ENCODE measurements at regions not wholly inside any gene's neighbourhood (a gene's known extent, or its start where the extent isn't known, plus 50 kb on each side); places are given as distances from the start of the nearest gene placed in this dataset.

DNA sequence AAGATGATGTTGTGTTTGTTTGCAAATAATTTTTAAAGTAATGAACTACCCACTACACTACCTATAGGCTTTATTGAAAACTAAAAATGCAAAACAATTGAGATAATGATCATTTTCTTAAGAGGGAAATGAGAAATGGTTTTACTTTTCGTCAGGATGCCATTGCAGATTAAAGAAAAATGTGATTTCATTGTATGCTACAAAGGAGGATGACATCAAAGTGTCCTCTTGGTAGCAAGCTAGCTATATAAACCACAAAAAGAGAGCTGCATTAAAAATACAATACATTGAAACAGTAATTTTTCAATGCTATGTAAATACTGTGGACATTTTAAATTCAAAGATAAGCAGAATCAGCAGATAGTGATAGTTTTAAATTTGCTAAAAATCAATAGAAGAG lies 87.5 kb upstream of the DPYD start:
- Histone ChIP-seq H3K9ac (no peak overlapping the region), H4K20me1 (ENCODE audit: insufficient read depth) (no peaks in the 10 kb centered on the region), H3K79me2 (ENCODE audit: insufficient read depth, low read depth) (no peaks in the 10 kb centered on the region), H3K27ac (no peak overlapping the region), H2AFZ (ENCODE audit: low read depth) (no peak overlapping the region), H3K4me2 (no peak overlapping the region), H3K4me1 (ENCODE audit: low read depth, poor library complexity, severe bottlenecking) (peaks cover 7% of the 10 kb centered on the region), H3K27me3 (ENCODE audit: insufficient read depth, low read depth) (no peaks in the 10 kb centered on the region), H3K4me3 (IDR thresholded peaks at IDR 0.05; ENCODE audit: insufficient read depth, low read depth, low read length) (peak overlapping the region; percentile 9), H3K36me3 (ENCODE audit: insufficient read depth) (no peaks in the 10 kb centered on the region)
- TF ChIP-seq CTCF (conservative IDR thresholded peaks at IDR 0.05; ENCODE audit: low read depth, low read length), result no peak

- H3K36me3 ChIP-seq (ENCODE audit: insufficient read depth), result no peaks in the 10 kb centered on the region
- no peak overlapping the region for H2AFZ ChIP-seq (ENCODE audit: low read depth)
- no peaks in the 10 kb centered on the region for H3K27me3 ChIP-seq (ENCODE audit: insufficient read depth, low read depth)
- no peaks in the 10 kb centered on the region for H3K79me2 ChIP-seq (ENCODE audit: insufficient read depth, low read depth)
- no peak overlapping the region for H3K27ac ChIP-seq
- H4K20me1 ChIP-seq (ENCODE audit: insufficient read depth), result no peaks in the 10 kb centered on the region
- TF ChIP-seq CTCF (conservative IDR thresholded peaks at IDR 0.05; ENCODE audit: low read depth, low read length), result no peak
- H3K4me1 ChIP-seq (ENCODE audit: low read depth, poor library complexity, severe bottlenecking), result peaks cover 7% of the 10 kb centered on the region
- H3K4me2 ChIP-seq, result no peak overlapping the region
- H3K4me3 ChIP-seq (IDR thresholded peaks at IDR 0.05; ENCODE audit: insufficient read depth, low read depth, low read length), result no peak overlapping the region
- H3K9ac ChIP-seq, result no peak overlapping the region
Observed at GRCh38 chr1:98005326-98006010, 84.6 kb upstream of the DPYD start.

DNA sequence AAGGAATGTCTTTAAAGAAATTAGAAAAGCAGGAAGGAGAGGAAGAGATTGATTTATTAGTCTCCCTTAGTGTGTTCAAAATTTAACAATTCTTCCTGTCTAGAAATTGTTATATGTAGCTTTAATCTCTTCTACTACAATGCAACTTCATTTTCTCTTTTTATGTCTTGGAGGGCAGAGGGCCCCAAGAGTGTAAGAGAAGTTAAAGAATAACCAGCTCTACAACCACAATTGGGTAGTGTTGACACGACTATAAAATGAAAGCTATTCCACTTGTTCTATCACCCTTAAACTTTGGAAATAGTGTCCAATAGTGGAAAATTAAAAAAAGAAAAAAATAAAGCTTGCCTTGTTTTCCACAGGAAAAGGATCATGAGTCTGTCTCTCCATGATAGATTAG lies 82.6 kb upstream of the DPYD start:
- no peaks in the 10 kb centered on the region for H3K36me3 ChIP-seq (ENCODE audit: insufficient read depth)
- H3K27me3 ChIP-seq (ENCODE audit: insufficient read depth, low read depth), result no peaks in the 10 kb centered on the region
- H2AFZ ChIP-seq (ENCODE audit: low read depth), result no peak overlapping the region
- no peaks in the 10 kb centered on the region for H3K4me1 ChIP-seq (ENCODE audit: low read depth, poor library complexity, severe bottlenecking)
- H3K9ac ChIP-seq, result no peak overlapping the region
- H4K20me1 ChIP-seq (ENCODE audit: insufficient read depth), result no peaks in the 10 kb centered on the region
- no peak for TF ChIP-seq CTCF (conservative IDR thresholded peaks at IDR 0.05; ENCODE audit: low read depth, low read length)
- no peaks in the 10 kb centered on the region for H3K79me2 ChIP-seq (ENCODE audit: insufficient read depth, low read depth)
- no peak overlapping the region for H3K4me2 ChIP-seq
- no peak overlapping the region for H3K27ac ChIP-seq
- H3K4me3 ChIP-seq (IDR thresholded peaks at IDR 0.05; ENCODE audit: insufficient read depth, low read depth, low read length), result no peak overlapping the region

GRCh38 chr1:98002288-98002687 lies 81.5 kb upstream of the DPYD start:
- H2AFZ ChIP-seq (ENCODE audit: low read depth), result no peak overlapping the region
- no peaks in the 10 kb centered on the region for H3K27me3 ChIP-seq (ENCODE audit: insufficient read depth, low read depth)
- TF ChIP-seq CTCF (conservative IDR thresholded peaks at IDR 0.05; ENCODE audit: low read depth, low read length), result no peak
- no peaks in the 10 kb centered on the region for H3K4me1 ChIP-seq (ENCODE audit: low read depth, poor library complexity, severe bottlenecking)
- no peak overlapping the region for H3K4me3 ChIP-seq (IDR thresholded peaks at IDR 0.05; ENCODE audit: insufficient read depth, low read depth, low read length)
- no peaks in the 10 kb centered on the region for H3K36me3 ChIP-seq (ENCODE audit: insufficient read depth)
- no peak overlapping the region for H3K4me2 ChIP-seq
- no peak overlapping the region for H3K27ac ChIP-seq
- H3K79me2 ChIP-seq (ENCODE audit: insufficient read depth, low read depth), result no peaks in the 10 kb centered on the region
- no peaks in the 10 kb centered on the region for H4K20me1 ChIP-seq (ENCODE audit: insufficient read depth)
- no peak overlapping the region for H3K9ac ChIP-seq

Data from KMS-11 (cell line).